SU-DHL-6 (cell line): ENCODE measurements at regions not wholly inside any gene's neighbourhood (a gene's known extent, or its start where the extent isn't known, plus 50 kb on each side); places are given as distances from the start of the nearest gene placed in this dataset.

Source experiments
- H2AFZ ChIP-seq: fragments of 200-600 bp; sonication (generic); 2 replicates; pipeline ENCODE4 v1.6.1; 2014; ENCODE audit warnings: low read depth, mild to moderate bottlenecking, moderate library complexity, mixed read lengths, antibody characterized with exemption, low read length; ENCODE audit not compliant: severe bottlenecking
- H3F3A ChIP-seq: fragments of 200-600 bp; shearing (Covaris generic); 2 replicates; pipeline ENCODE4 v1.6.0; 2016; ENCODE audit warnings: antibody characterized with exemption, mild to moderate bottlenecking; ENCODE audit not compliant: insufficient read depth
- H3K27ac ChIP-seq: fragments of 200-600 bp; sonication (generic); 2 replicates; pipeline ENCODE4 v1.5.1; 2016; ENCODE audit warnings: low read depth, mild to moderate bottlenecking, low read length, moderate library complexity, mixed read lengths
- H3K27me3 ChIP-seq: fragments of 200-600 bp; sonication (generic), shearing (Covaris generic); 2 replicates; pipeline ENCODE4 v1.6.0; 2014; ENCODE audit warnings: mild to moderate bottlenecking, low read length
- H3K36me3 ChIP-seq: fragments of 200-600 bp; sonication (generic); 2 replicates; pipeline ENCODE4 v1.6.1; 2014; ENCODE audit warnings: mild to moderate bottlenecking, low read length, mixed read lengths
- H3K4me2 ChIP-seq: fragments of 300-600, 200-600 bp; shearing (Covaris generic), sonication (generic); 2 replicates; pipeline ENCODE4 v1.6.0; 2014; ENCODE audit warnings: low read length, low read depth, mild to moderate bottlenecking; ENCODE audit not compliant: poor library complexity, severe bottlenecking
- H3K4me3 ChIP-seq: fragments of 200-600 bp; sonication (generic); 2 replicates; pipeline ENCODE4 v1.5.1; 2014; ENCODE audit warnings: antibody characterized with exemption, low read length, mild to moderate bottlenecking, mixed read lengths; ENCODE audit not compliant: insufficient read depth, poor library complexity, severe bottlenecking
- H3K79me2 ChIP-seq: fragments of 200-600 bp; sonication (generic); 2 replicates; pipeline ENCODE4 v1.6.1; 2014; ENCODE audit warnings: mild to moderate bottlenecking, low read length, moderate library complexity; ENCODE audit not compliant: insufficient read depth
- H3K9ac ChIP-seq: fragments of 200-600 bp; sonication (generic); 2 replicates; pipeline ENCODE4 v1.7.0; 2014; ENCODE audit warnings: mild to moderate bottlenecking, low read length
- H3K9me2 ChIP-seq: fragments of 200-600 bp; sonication (generic); replicated peaks from 2 replicates; pipeline ENCODE4 v1.6.1; 2014; ENCODE audit warnings: low read length; ENCODE audit not compliant: insufficient read depth
- H3K9me3 ChIP-seq: fragments of 200-600 bp; sonication (generic); 2 replicates; pipeline ENCODE4 v1.6.1; 2014; ENCODE audit warnings: low read length, mixed read lengths; ENCODE audit not compliant: insufficient read depth
- H4K20me1 ChIP-seq: fragments of 200-600 bp; sonication (generic); 2 replicates; pipeline ENCODE4 v1.6.1; 2014; ENCODE audit warnings: low read depth, mild to moderate bottlenecking, antibody characterized with exemption, low read length, moderate library complexity, mixed read lengths
- CTCF ChIP-seq: fragments of 200-600 bp; sonication (generic); IDR thresholded peaks from one replicate; pipeline ENCODE4 v1.5.1; 2017; ENCODE audit warnings: antibody characterized with exemption, mild to moderate bottlenecking, low read length, moderate library complexity; ENCODE audit not compliant: insufficient read depth, poor library complexity, severe bottlenecking
- EZH2phosphoT487 ChIP-seq: fragments of 200-600 bp; sonication (generic), shearing (Covaris generic); conservative IDR thresholded peaks from 2 replicates; pipeline ENCODE4 v1.6.1; 2018; ENCODE audit warnings: mild to moderate bottlenecking, antibody characterized with exemption, low read length, moderate library complexity, mixed read lengths

- H3K4me2 ChIP-seq, result no peak overlapping the region
- TF ChIP-seq CTCF (no peak), EZH2phosphoT487 (no peak)
Observed at GRCh38 chr2:133732059-133732458, 163.8 kb upstream of the NCKAP5 start.

GRCh38 chr2:133732982-133733900, 165.0 kb upstream of the NCKAP5 start:
- Histone ChIP-seq H3K27me3 (no peaks in the 10 kb centered on the region; the same call in 1 of the 2 replicates), H3K4me3 (no peak overlapping the region), H3K27ac (no peak overlapping the region), H4K20me1 (no peaks in the 10 kb centered on the region), H3K36me3 (no peaks in the 10 kb centered on the region), H3K9me3 (no peaks in the 10 kb centered on the region), H3K79me2 (no peaks in the 10 kb centered on the region), H3K4me2 (no peak overlapping the region), H2AFZ (no peak overlapping the region), H3K9me2 (no peaks in the 10 kb centered on the region), H3F3A (no peaks in the 10 kb centered on the region), H3K9ac (no peak overlapping the region)
- TF ChIP-seq CTCF (no peak), EZH2phosphoT487 (no peak)

More at GRCh38 chr2:133732059-133732458, 163.8 kb upstream of the NCKAP5 start:
- Histone ChIP-seq H3F3A (no peaks in the 10 kb centered on the region), H3K79me2 (no peaks in the 10 kb centered on the region), H3K9me2 (no peaks in the 10 kb centered on the region), H4K20me1 (no peaks in the 10 kb centered on the region), H3K27ac (no peak overlapping the region), H3K36me3 (no peaks in the 10 kb centered on the region), H2AFZ (no peak overlapping the region), H3K9ac (no peak overlapping the region), H3K27me3 (no peaks in the 10 kb centered on the region), H3K9me3 (no peaks in the 10 kb centered on the region), H3K4me3 (no peak overlapping the region)

GRCh38 chr2:133733901-133734255, 165.6 kb upstream of the NCKAP5 start:
- Histone ChIP-seq H3K27me3 (no peaks in the 10 kb centered on the region; the same call in 1 of the 2 replicates), H2AFZ (no peak overlapping the region), H3K4me3 (no peak overlapping the region), H4K20me1 (no peaks in the 10 kb centered on the region), H3F3A (no peaks in the 10 kb centered on the region), H3K27ac (no peak overlapping the region), H3K4me2 (no peak overlapping the region), H3K9ac (no peak overlapping the region), H3K9me3 (no peaks in the 10 kb centered on the region), H3K9me2 (no peaks in the 10 kb centered on the region), H3K36me3 (no peaks in the 10 kb centered on the region), H3K79me2 (no peaks in the 10 kb centered on the region)
- TF ChIP-seq CTCF (no peak), EZH2phosphoT487 (no peak)
